Hepatocyte (in vitro differentiated cells): ENCODE measurements at regions not wholly inside any gene's neighbourhood (a gene's known extent, or its start where the extent isn't known, plus 50 kb on each side); places are given as distances from the start of the nearest gene placed in this dataset.

Experiments
- DNase-seq: peaks from one replicate; pipeline ENCODE4 v3.0.0-alpha.2; 2016; ENCODE audit warnings: low spot score
- H2AFZ ChIP-seq: fragments of 200-600 bp; sonication (generic); 2 replicates; pipeline ENCODE4 v1.6.0; 2016; ENCODE audit warnings: antibody characterized with exemption, mild to moderate bottlenecking
- H3K27ac ChIP-seq: fragments of 200-600 bp; sonication (generic); 2 replicates; pipeline ENCODE4 v1.5.1; 2016; ENCODE audit warnings: mild to moderate bottlenecking
- H3K27me3 ChIP-seq: fragments of 200-600 bp; sonication (generic); 2 replicates; pipeline ENCODE4 v1.6.1; 2016
- H3K36me3 ChIP-seq: fragments of 200-600 bp; sonication (generic); replicated peaks from 2 replicates; pipeline ENCODE4 v1.5.1; 2016; ENCODE audit warnings: low read depth; ENCODE audit not compliant: insufficient read depth
- H3K4me1 ChIP-seq: fragments of 200-600 bp; sonication (generic); 2 replicates; pipeline ENCODE4 v1.5.1; 2016; ENCODE audit warnings: mild to moderate bottlenecking, moderate library complexity; ENCODE audit not compliant: insufficient read depth
- H3K4me2 ChIP-seq: fragments of 200-600 bp; sonication (generic); 2 replicates; pipeline ENCODE4 v1.6.0; 2016
- H3K4me3 ChIP-seq: fragments of 200-600 bp; sonication (generic); 2 replicates; pipeline ENCODE4 v1.5.1; 2016; ENCODE audit warnings: mild to moderate bottlenecking
- H3K79me2 ChIP-seq: fragments of 200-600 bp; sonication (generic); 2 replicates; pipeline ENCODE4 v1.6.0; 2017; ENCODE audit warnings: mild to moderate bottlenecking
- H3K9me2 ChIP-seq: fragments of 200-600 bp; sonication (generic); replicated peaks from 2 replicates; pipeline ENCODE4 v1.6.0; 2017; ENCODE audit warnings: mild to moderate bottlenecking; ENCODE audit not compliant: insufficient read depth
- H3K9me3 ChIP-seq: fragments of 200-600 bp; sonication (generic); 2 replicates; pipeline ENCODE4 v1.5.1; 2016; ENCODE audit warnings: low read depth, mild to moderate bottlenecking
- H4K20me1 ChIP-seq: fragments of 200-600 bp; sonication (generic); 2 replicates; pipeline ENCODE4 v1.6.0; 2016; ENCODE audit warnings: mild to moderate bottlenecking; ENCODE audit not compliant: insufficient read depth, poor library complexity, severe bottlenecking
- CTCF ChIP-seq: fragments of 200-600 bp; sonication (generic); IDR thresholded peaks from 2 replicates; pipeline ENCODE4 v1.5.1; 2016; ENCODE audit warnings: antibody characterized with exemption, mild to moderate bottlenecking; ENCODE audit not compliant: poor library complexity
- EZH2 ChIP-seq: fragments of 200-600 bp; sonication (generic); IDR thresholded peaks from 2 replicates; pipeline ENCODE4 v1.6.1; 2016; ENCODE audit warnings: antibody characterized with exemption, mild to moderate bottlenecking, borderline replicate concordance
- EZH2phosphoT487 ChIP-seq: fragments of 200-600 bp; sonication (generic); IDR thresholded peaks from one replicate; pipeline ENCODE4 v1.6.1; 2018; ENCODE audit warnings: antibody characterized with exemption, mild to moderate bottlenecking, low read depth, moderate library complexity; ENCODE audit not compliant: unreplicated experiment, severe bottlenecking
- WGBS: methylation state at CpG from one replicate; pipeline ENCODE4 v1.1.6; 2016; ENCODE audit warnings: low lambda C conversion rate; ENCODE audit errors: missing lambda C conversion rate; 5-methylcytosine and 5-hydroxymethylcytosine counted together

DNA sequence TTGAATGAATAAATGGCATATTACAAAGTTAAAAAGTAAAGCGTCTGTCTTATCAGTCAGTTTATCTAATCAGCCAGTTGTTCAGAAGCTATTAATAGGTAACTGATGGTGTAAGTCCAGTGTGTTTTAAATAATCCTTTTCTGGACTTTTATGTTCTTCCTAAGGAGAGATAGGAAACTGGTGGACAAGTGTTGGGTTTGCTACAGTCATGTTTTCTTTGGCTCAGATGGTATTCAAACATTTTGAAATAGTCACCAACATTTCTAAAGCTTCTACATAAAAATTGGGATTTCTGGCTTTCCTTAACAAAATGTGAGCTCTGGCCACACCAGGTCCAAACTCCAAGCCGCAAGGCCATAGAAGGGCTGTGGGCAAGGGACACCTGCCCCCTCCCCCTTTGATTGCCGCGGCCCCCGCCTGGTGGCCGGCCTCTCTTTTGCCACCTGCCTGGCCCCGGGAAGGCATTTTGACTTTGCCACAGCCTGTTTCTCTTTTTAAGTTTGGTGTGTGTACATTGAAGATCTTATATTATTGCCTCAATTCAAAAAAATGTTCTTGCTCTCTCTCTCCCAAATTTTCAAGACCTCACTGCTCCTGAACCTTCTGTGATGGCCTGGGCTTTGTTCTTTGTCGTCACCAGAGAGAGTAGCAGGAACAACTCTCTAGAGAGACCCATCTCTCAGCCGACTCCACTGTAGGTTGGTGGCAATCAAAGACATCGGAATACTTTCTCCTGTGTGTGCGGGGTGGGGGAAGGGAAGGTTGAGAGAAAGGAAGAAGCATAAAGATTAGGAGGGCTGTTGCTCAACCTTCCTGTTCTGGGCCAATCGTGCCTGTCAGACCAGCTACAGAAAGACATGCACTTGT, 84.0 kb upstream of the ZNF217 start:
- Histone ChIP-seq H3K36me3 (no peaks in the 10 kb centered on the region), H4K20me1 (no peaks in the 10 kb centered on the region), H3K4me1 (peaks cover 43% of the 10 kb centered on the region), H3K4me2 (peak overlapping the region; percentile 70), H3K4me3 (no peak overlapping the region), H3K9me3 (no peaks in the 10 kb centered on the region), H3K79me2 (no peaks in the 10 kb centered on the region), H3K27me3 (no peaks in the 10 kb centered on the region), H3K9me2 (no peaks in the 10 kb centered on the region), H2AFZ (peak overlapping the region; percentile 48), H3K27ac (peak overlapping the region; percentile 84)
- 32% methylated on average over 12 of the region's 12 CpGs for WGBS
- TF ChIP-seq CTCF (no peak), EZH2phosphoT487 (no peak), EZH2 (no peak)
- DNase-seq: peak; percentile 75

DNA sequence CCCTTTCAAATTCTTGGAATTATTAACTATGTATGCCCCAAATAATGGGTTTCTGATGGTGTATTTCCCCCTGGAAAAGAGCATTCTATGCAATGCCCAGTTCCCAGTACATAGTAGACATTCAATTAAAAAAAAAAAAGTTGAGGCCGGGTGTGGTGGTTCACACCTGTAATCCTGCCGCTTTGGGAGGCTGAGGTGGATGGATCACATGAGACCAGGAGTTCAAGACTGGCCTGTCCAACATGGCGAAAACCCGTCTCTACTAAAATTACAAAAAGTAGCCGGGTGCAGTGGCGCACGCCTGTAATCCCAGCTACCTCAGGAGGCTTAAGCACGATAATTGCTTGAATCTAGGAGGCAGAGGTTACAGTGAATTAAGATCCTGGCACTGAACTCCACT, 83.3 kb upstream of the ZNF217 start:
- DNase-seq: no peak
- Histone ChIP-seq H2AFZ (no peak overlapping the region), H3K27me3 (no peaks in the 10 kb centered on the region), H3K27ac (peak overlapping the region; percentile 84), H3K4me3 (no peak overlapping the region), H3K4me2 (peak overlapping the region; percentile 70), H3K36me3 (no peaks in the 10 kb centered on the region), H3K79me2 (no peaks in the 10 kb centered on the region), H3K9me3 (no peaks in the 10 kb centered on the region), H3K4me1 (peaks cover 43% of the 10 kb centered on the region), H4K20me1 (no peaks in the 10 kb centered on the region), H3K9me2 (no peaks in the 10 kb centered on the region)
- 87% methylated on average over 8 of the region's 8 CpGs for WGBS
- TF ChIP-seq EZH2 (no peak), EZH2phosphoT487 (no peak), CTCF (no peak)

GRCh38 chr20:53676519-53676822, 82.8 kb upstream of the ZNF217 start:
- Histone ChIP-seq H3K36me3 (no peaks in the 10 kb centered on the region), H3K79me2 (no peaks in the 10 kb centered on the region), H3K9me3 (no peaks in the 10 kb centered on the region), H4K20me1 (no peaks in the 10 kb centered on the region), H2AFZ (no peak overlapping the region), H3K9me2 (no peaks in the 10 kb centered on the region), H3K4me1 (peaks cover 43% of the 10 kb centered on the region), H3K4me2 (no peak overlapping the region), H3K4me3 (no peak overlapping the region), H3K27me3 (no peaks in the 10 kb centered on the region), H3K27ac (no peak overlapping the region)
- TF ChIP-seq EZH2phosphoT487 (no peak), CTCF (no peak), EZH2 (no peak)
- DNase-seq: no peak
- 64% methylated on average over 2 of the region's 2 CpGs for WGBS
